GM12878 (cell line): ENCODE measurements at regions not wholly inside any gene's neighbourhood (a gene's known extent, or its start where the extent isn't known, plus 50 kb on each side); places are given as distances from the start of the nearest gene placed in this dataset.

Experiments
- ATAC-seq: fragments of 200-7000 bp; cut with Tn5 transposase; 3 replicates; pipeline ENCODE4 v1.9.1; 2020; ENCODE audit warnings: mild to moderate bottlenecking, moderate library complexity
- BruUV-seq: library from RNA; stranded (reverse); fragments of 400-500 nt; replicated peaks from 2 replicates; lab custom pipeline; 2021; lab: Mats Ljungman, UMichigan
- CTCF ChIA-PET: fragments of 300-600 bp; sonication (Branson Sonifier 250); formaldehyde crosslinking; extraction: SDS; loops from one replicate; lab custom pipeline; 2021; ENCODE audit warnings: inconsistent platforms; lab: Yijun Ruan, JAX
- POLR2A ChIA-PET: fragments of 350-600 bp; formaldehyde crosslinking; extraction: SDS; loops from one replicate; lab custom pipeline; 2021; ENCODE audit warnings: inconsistent platforms; lab: Charles Lee
- RAD21 ChIA-PET: fragments of 300-600 bp; sonication (Branson Sonifier 250); formaldehyde crosslinking; loops from one replicate; lab custom pipeline; 2023; ENCODE audit warnings: antibody characterized with exemption; ENCODE audit not compliant: unreplicated experiment; lab: Charles Lee
- SMC1A ChIA-PET: fragments of 300-600 bp; sonication (Branson Sonifier 250); formaldehyde crosslinking; loops from one replicate; lab custom pipeline; 2023; ENCODE audit not compliant: unreplicated experiment, uncharacterized antibody; lab: Charles Lee
- DNase-seq: peaks from one replicate; pipeline ENCODE4 v3.0.0-alpha.2; 2011; ENCODE audit warnings: low read depth, low spot score
- FAIRE-seq: peaks from 3 replicates; lab custom pipeline; 2011; peaks lifted over from hg19 to GRCh38; lab: Jason Lieb, UNC
- H2AFZ ChIP-seq: 2 replicates; pipeline ENCODE4 v1.6.0; 2011; ENCODE audit warnings: low read depth, low read length, control low read depth; ENCODE audit not compliant: control insufficient read depth
- H3K27ac ChIP-seq: 2 replicates; pipeline ENCODE4 v1.5.1; 2011; ENCODE audit warnings: control low read depth; ENCODE audit not compliant: control insufficient read depth, insufficient read depth
- H3K27me3 ChIP-seq, 2 experiments: replicated peaks in 1 of 2; 2 replicates each; pipeline versions ENCODE4 v1.6.0 to v1.6.1; 2011; ENCODE audit warnings: low read length in 1 of 2; ENCODE audit not compliant: control insufficient read depth in 2 of 2, insufficient read depth in 2 of 2
- H3K36me3 ChIP-seq, 2 experiments: 2 replicates each; pipeline ENCODE4 v1.5.1; 2011; ENCODE audit warnings: low read length in 1 of 2; ENCODE audit not compliant: control insufficient read depth in 2 of 2, insufficient read depth in 2 of 2
- H3K4me1 ChIP-seq: 2 replicates; pipeline ENCODE4 v1.6.1; 2011; ENCODE audit warnings: mild to moderate bottlenecking, low read length, moderate library complexity, mixed read lengths; ENCODE audit not compliant: control insufficient read depth, insufficient read depth
- H3K4me2 ChIP-seq: 2 replicates; pipeline ENCODE4 v1.6.0; 2011; ENCODE audit warnings: control low read depth; ENCODE audit not compliant: control insufficient read depth, insufficient read depth
- H3K4me3 ChIP-seq: fragments of 200-600 bp; sonication (generic); 2 replicates; pipeline ENCODE4 v1.5.1; 2016
- H3K79me2 ChIP-seq: 2 replicates; pipeline ENCODE4 v1.6.0; 2011; ENCODE audit warnings: low read length; ENCODE audit not compliant: control insufficient read depth, insufficient read depth
- H3K9ac ChIP-seq: 2 replicates; pipeline ENCODE4 v1.8.0; 2011; ENCODE audit warnings: low read length, control low read depth, mixed read lengths; ENCODE audit not compliant: control insufficient read depth, insufficient read depth
- H3K9me3 ChIP-seq: replicated peaks from 3 replicates; pipeline ENCODE4 v1.5.1; 2011; ENCODE audit warnings: mild to moderate bottlenecking, low read length; ENCODE audit not compliant: control insufficient read depth, insufficient read depth
- H4K20me1 ChIP-seq: 2 replicates; pipeline ENCODE4 v1.6.0; 2011; ENCODE audit not compliant: control insufficient read depth, insufficient read depth
- CBFB ChIP-seq: IDR thresholded peaks from 2 replicates; pipeline ENCODE4 v1.6.1; 2016; ENCODE audit warnings: antibody characterized with exemption, low read depth
- IKZF2 ChIP-seq, 2 experiments: fragments of 450-650 bp; IDR thresholded peaks; 2 replicates each; pipeline ENCODE4 v1.6.1; 2017; ENCODE audit warnings: mild to moderate bottlenecking in 2 of 2, moderate library complexity in 2 of 2
- LARP7 ChIP-seq: fragments of 450-650 bp; IDR thresholded peaks from 2 replicates; pipeline ENCODE4 v1.6.1; 2017; ENCODE audit warnings: mild to moderate bottlenecking
- NBN ChIP-seq: fragments of 450-650 bp; IDR thresholded peaks from 2 replicates; pipeline ENCODE4 v1.6.1; 2016
- PAX5 ChIP-seq: IDR thresholded peaks from 2 replicates; pipeline ENCODE4 v1.6.1; 2011; ENCODE audit warnings: low read depth, low read length, borderline replicate concordance
- RB1 ChIP-seq: fragments of 450-650 bp; formaldehyde crosslinking; IDR thresholded peaks from 2 replicates; pipeline ENCODE4 v1.6.1; 2017; ENCODE audit warnings: mild to moderate bottlenecking, borderline replicate concordance
- RUNX3 ChIP-seq: IDR thresholded peaks from 2 replicates; pipeline ENCODE4 v1.6.1; 2012; ENCODE audit warnings: low read length, inconsistent platforms
- WGBS: methylation state at CpG from one replicate; pipeline ENCODE4 v1.1.6; 2016; ENCODE audit warnings: low lambda C conversion rate; ENCODE audit not compliant: insufficient replicate concordance, insufficient coverage; ENCODE audit errors: missing lambda C conversion rate; 5-methylcytosine and 5-hydroxymethylcytosine counted together
- in situ Hi-C: fragments of 300-500 bp; cut with MboI; formaldehyde crosslinking; loops from 9 replicates; pipeline ENCODE4 v1.14.3; 2018; ENCODE audit warnings: mixed read lengths
- intact Hi-C: fragments of 100-400 bp; cut with micrococcal nuclease; formaldehyde crosslinking; loops from one replicate; pipeline ENCODE4 v1.14.2; 2022; ENCODE audit not compliant: unreplicated experiment
- TF ChIP-seq, protein P1 (sequence below): fragments of 450-650 bp; IDR thresholded peaks from 2 replicates; pipeline ENCODE4 v1.6.1; 2016; ENCODE audit warnings: mild to moderate bottlenecking
- TF ChIP-seq, protein P2 (sequence below): fragments of 450-650 bp; formaldehyde crosslinking; IDR thresholded peaks from 2 replicates; pipeline ENCODE4 v1.5.0; 2022; ENCODE audit warnings: mild to moderate bottlenecking, missing genetic modification characterization
- TF ChIP-seq, protein P3 (sequence below): IDR thresholded peaks from 2 replicates; pipeline ENCODE4 v1.6.1; 2012; ENCODE audit warnings: improper control_type of control experiment, low read depth, low read length; ENCODE audit not compliant: insufficient replicate concordance
- TF ChIP-seq, protein P4 (sequence below): fragments of 450-650 bp; IDR thresholded peaks from 2 replicates; pipeline ENCODE4 v1.6.1; 2018; ENCODE audit warnings: mild to moderate bottlenecking, low read depth, moderate library complexity; ENCODE audit not compliant: partially characterized antibody

DNA sequence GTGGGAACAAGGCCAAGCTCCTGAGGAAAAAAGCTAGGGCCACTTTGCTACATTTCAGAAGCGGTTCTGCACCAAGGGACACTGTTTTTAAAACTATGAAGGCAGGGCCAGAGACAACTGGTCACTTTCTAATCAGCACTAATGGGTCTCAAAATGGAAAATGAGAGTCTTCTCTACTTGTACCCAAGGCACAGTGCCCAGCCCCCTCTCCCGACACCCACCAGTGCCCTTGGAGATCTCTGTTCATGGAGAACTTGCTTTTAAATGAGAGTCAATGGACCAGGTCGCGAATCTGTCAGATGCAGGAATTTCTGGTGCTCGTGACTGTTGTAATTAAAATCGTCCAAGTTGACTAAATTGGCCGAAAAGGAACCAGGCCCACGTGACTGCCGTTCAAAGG is 591.6 kb downstream of the BCOR start (continued):
- TF ChIP-seq, protein P1, sequence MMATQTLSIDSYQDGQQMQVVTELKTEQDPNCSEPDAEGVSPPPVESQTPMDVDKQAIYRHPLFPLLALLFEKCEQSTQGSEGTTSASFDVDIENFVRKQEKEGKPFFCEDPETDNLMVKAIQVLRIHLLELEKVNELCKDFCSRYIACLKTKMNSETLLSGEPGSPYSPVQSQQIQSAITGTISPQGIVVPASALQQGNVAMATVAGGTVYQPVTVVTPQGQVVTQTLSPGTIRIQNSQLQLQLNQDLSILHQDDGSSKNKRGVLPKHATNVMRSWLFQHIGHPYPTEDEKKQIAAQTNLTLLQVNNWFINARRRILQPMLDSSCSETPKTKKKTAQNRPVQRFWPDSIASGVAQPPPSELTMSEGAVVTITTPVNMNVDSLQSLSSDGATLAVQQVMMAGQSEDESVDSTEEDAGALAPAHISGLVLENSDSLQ, result no peak
- TF ChIP-seq CBFB, result no peak
- TF ChIP-seq, protein P2, sequence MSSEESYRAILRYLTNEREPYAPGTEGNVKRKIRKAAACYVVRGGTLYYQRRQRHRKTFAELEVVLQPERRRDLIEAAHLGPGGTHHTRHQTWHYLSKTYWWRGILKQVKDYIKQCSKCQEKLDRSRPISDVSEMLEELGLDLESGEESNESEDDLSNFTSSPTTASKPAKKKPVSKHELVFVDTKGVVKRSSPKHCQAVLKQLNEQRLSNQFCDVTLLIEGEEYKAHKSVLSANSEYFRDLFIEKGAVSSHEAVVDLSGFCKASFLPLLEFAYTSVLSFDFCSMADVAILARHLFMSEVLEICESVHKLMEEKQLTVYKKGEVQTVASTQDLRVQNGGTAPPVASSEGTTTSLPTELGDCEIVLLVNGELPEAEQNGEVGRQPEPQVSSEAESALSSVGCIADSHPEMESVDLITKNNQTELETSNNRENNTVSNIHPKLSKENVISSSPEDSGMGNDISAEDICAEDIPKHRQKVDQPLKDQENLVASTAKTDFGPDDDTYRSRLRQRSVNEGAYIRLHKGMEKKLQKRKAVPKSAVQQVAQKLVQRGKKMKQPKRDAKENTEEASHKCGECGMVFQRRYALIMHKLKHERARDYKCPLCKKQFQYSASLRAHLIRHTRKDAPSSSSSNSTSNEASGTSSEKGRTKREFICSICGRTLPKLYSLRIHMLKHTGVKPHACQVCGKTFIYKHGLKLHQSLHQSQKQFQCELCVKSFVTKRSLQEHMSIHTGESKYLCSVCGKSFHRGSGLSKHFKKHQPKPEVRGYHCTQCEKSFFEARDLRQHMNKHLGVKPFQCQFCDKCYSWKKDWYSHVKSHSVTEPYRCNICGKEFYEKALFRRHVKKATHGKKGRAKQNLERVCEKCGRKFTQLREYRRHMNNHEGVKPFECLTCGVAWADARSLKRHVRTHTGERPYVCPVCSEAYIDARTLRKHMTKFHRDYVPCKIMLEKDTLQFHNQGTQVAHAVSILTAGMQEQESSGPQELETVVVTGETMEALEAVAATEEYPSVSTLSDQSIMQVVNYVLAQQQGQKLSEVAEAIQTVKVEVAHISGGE (CRISPR knock-in tag), result no peak
- TF ChIP-seq NBN, result no peak
- TF ChIP-seq RB1, result no peak

DNA sequence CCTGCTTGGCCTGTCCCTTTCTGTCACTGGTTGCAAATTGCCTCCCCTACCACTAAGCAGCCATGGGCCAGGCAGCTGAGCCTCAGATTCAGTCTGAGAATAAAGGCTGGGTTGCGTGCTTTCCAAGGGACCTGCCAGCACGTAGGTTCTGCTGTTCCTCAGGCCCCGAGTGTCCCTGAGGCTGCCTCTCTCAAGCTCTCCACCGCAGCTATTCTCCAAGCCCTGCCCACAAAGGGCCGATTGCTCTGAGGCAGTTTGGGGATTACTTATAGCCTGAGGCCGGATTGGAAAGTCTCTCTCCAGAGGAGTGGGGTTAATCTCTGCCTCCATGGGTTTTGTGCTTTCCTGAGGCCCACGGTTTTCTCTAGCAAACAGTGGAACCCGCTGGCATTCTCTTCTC is 590.7 kb downstream of the BCOR start:
- CTCF ChIA-PET, result no interaction called here
- no peaks in the 10 kb centered on the region for H3K36me3 ChIP-seq
- no peak overlapping the region for H3K9ac ChIP-seq
- POLR2A ChIA-PET, result interaction anchor here (1.4 kb wide), 1 partner anchor 19 kb away, joined by 3 read pairs; no protein-coding TSS in a partner anchor
- H3K4me3 ChIP-seq, result no peak overlapping the region
- DNase-seq (no peak), ATAC-seq (no peak), FAIRE-seq (no peak)
- H2AFZ ChIP-seq, result no peak overlapping the region
- H3K27me3 ChIP-seq, result no peaks in the 10 kb centered on the region
- RAD21 ChIA-PET, result no interaction called here
- no peaks in the 10 kb centered on the region for H3K4me1 ChIP-seq
- in situ Hi-C loops (no loop called here), intact Hi-C loops (no loop called here)
- H4K20me1 ChIP-seq, result no peaks in the 10 kb centered on the region
- H3K27ac ChIP-seq, result no peak overlapping the region
- SMC1A ChIA-PET, result interaction anchor here (1.0 to 2.1 kb wide), 2 partner anchors 13 to 15 kb away, joined by 4 to 7 read pairs; no protein-coding TSS in a partner anchor
- BruUV-seq, result no TSS peak
- peaks cover 5% of the 10 kb centered on the region; the same call in 1 of the 3 replicates for H3K9me3 ChIP-seq
- H3K4me2 ChIP-seq, result no peak overlapping the region
- 9% methylated on average over 8 of the region's 8 CpGs for WGBS
- H3K79me2 ChIP-seq, result no peaks in the 10 kb centered on the region
- TF ChIP-seq, protein P3, sequence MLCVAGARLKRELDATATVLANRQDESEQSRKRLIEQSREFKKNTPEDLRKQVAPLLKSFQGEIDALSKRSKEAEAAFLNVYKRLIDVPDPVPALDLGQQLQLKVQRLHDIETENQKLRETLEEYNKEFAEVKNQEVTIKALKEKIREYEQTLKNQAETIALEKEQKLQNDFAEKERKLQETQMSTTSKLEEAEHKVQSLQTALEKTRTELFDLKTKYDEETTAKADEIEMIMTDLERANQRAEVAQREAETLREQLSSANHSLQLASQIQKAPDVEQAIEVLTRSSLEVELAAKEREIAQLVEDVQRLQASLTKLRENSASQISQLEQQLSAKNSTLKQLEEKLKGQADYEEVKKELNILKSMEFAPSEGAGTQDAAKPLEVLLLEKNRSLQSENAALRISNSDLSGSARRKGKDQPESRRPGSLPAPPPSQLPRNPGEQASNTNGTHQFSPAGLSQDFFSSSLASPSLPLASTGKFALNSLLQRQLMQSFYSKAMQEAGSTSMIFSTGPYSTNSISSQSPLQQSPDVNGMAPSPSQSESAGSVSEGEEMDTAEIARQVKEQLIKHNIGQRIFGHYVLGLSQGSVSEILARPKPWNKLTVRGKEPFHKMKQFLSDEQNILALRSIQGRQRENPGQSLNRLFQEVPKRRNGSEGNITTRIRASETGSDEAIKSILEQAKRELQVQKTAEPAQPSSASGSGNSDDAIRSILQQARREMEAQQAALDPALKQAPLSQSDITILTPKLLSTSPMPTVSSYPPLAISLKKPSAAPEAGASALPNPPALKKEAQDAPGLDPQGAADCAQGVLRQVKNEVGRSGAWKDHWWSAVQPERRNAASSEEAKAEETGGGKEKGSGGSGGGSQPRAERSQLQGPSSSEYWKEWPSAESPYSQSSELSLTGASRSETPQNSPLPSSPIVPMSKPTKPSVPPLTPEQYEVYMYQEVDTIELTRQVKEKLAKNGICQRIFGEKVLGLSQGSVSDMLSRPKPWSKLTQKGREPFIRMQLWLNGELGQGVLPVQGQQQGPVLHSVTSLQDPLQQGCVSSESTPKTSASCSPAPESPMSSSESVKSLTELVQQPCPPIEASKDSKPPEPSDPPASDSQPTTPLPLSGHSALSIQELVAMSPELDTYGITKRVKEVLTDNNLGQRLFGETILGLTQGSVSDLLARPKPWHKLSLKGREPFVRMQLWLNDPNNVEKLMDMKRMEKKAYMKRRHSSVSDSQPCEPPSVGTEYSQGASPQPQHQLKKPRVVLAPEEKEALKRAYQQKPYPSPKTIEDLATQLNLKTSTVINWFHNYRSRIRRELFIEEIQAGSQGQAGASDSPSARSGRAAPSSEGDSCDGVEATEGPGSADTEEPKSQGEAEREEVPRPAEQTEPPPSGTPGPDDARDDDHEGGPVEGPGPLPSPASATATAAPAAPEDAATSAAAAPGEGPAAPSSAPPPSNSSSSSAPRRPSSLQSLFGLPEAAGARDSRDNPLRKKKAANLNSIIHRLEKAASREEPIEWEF, result no peak
- TF ChIP-seq PAX5 (no peak), RUNX3 (no peak), LARP7 (no peak), IKZF2 (IDR thresholded peaks at IDR 0.05) (no peak)
- TF ChIP-seq, protein P4, sequence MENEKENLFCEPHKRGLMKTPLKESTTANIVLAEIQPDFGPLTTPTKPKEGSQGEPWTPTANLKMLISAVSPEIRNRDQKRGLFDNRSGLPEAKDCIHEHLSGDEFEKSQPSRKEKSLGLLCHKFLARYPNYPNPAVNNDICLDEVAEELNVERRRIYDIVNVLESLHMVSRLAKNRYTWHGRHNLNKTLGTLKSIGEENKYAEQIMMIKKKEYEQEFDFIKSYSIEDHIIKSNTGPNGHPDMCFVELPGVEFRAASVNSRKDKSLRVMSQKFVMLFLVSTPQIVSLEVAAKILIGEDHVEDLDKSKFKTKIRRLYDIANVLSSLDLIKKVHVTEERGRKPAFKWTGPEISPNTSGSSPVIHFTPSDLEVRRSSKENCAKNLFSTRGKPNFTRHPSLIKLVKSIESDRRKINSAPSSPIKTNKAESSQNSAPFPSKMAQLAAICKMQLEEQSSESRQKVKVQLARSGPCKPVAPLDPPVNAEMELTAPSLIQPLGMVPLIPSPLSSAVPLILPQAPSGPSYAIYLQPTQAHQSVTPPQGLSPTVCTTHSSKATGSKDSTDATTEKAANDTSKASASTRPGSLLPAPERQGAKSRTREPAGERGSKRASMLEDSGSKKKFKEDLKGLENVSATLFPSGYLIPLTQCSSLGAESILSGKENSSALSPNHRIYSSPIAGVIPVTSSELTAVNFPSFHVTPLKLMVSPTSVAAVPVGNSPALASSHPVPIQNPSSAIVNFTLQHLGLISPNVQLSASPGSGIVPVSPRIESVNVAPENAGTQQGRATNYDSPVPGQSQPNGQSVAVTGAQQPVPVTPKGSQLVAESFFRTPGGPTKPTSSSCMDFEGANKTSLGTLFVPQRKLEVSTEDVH, result no peak
